ENCODE measurements at regions not wholly inside any gene's neighbourhood (a gene's known extent, or its start where the extent isn't known, plus 50 kb on each side); places are given as distances from the start of the nearest gene placed in this dataset.

DNA sequence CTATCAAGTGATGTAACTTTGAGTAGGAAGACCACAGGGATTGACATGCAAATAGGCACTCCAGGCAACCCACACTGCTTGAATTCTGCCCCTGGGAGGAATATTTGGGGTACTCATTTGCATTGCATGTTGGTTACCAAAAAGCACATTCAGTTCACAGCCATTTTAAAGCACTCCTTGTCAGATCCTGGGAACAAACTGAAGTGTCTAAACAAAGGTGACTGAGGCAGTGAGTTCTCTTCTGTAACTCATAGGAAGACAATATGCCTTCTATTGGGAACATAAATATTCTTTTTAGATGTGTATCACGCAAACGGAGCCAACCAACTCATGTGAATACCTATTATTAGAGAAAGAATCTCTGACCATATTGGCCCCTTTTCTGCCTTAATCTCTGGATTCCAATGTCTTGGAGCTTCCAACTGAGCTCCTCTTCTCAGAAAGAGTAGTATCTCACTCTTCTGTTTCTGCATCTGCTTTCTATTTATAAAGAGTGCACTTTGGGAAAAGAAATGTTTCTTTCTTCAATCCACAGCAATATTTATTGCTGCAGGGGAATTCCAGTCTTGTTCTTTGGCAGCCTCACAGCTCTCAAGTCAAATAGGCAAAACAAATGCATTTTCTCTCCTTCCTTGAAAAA, 125.7 kb upstream of the NBEA start:
- no peak overlapping the region for H3K4me2 ChIP-seq (ENCODE audit: insufficient read depth, low read length)
- no peaks in the 10 kb centered on the region for H3K36me3 ChIP-seq (ENCODE audit: insufficient read depth, low read length)
- H3K9me3 ChIP-seq (ENCODE audit: low read depth, low read length) = no peaks in the 10 kb centered on the region
- no peaks in the 10 kb centered on the region for H3K4me1 ChIP-seq (ENCODE audit: insufficient read depth, low read length)
- no peaks in the 10 kb centered on the region for H4K20me1 ChIP-seq (ENCODE audit: insufficient read depth, low read length)
- DNase-seq (ENCODE audit: insufficient read length, low spot score, missing footprints) = no peak
- no peaks in the 10 kb centered on the region for H3K27me3 ChIP-seq (ENCODE audit: insufficient read depth, low read length)
- H3K4me3 ChIP-seq (ENCODE audit: insufficient read depth, low read length) = no peak overlapping the region
- no peaks in the 10 kb centered on the region for H3K79me2 ChIP-seq (ENCODE audit: insufficient read depth, low read length)
- no peak overlapping the region for H2AFZ ChIP-seq (ENCODE audit: low read length)
- TF ChIP-seq, protein P1, sequence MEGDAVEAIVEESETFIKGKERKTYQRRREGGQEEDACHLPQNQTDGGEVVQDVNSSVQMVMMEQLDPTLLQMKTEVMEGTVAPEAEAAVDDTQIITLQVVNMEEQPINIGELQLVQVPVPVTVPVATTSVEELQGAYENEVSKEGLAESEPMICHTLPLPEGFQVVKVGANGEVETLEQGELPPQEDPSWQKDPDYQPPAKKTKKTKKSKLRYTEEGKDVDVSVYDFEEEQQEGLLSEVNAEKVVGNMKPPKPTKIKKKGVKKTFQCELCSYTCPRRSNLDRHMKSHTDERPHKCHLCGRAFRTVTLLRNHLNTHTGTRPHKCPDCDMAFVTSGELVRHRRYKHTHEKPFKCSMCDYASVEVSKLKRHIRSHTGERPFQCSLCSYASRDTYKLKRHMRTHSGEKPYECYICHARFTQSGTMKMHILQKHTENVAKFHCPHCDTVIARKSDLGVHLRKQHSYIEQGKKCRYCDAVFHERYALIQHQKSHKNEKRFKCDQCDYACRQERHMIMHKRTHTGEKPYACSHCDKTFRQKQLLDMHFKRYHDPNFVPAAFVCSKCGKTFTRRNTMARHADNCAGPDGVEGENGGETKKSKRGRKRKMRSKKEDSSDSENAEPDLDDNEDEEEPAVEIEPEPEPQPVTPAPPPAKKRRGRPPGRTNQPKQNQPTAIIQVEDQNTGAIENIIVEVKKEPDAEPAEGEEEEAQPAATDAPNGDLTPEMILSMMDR (IDR thresholded peaks at IDR 0.05; ENCODE audit: extremely low read depth, low read depth, low read length) = no peak
- no peak overlapping the region for H3K27ac ChIP-seq (ENCODE audit: low read depth, low read length)

DNA sequence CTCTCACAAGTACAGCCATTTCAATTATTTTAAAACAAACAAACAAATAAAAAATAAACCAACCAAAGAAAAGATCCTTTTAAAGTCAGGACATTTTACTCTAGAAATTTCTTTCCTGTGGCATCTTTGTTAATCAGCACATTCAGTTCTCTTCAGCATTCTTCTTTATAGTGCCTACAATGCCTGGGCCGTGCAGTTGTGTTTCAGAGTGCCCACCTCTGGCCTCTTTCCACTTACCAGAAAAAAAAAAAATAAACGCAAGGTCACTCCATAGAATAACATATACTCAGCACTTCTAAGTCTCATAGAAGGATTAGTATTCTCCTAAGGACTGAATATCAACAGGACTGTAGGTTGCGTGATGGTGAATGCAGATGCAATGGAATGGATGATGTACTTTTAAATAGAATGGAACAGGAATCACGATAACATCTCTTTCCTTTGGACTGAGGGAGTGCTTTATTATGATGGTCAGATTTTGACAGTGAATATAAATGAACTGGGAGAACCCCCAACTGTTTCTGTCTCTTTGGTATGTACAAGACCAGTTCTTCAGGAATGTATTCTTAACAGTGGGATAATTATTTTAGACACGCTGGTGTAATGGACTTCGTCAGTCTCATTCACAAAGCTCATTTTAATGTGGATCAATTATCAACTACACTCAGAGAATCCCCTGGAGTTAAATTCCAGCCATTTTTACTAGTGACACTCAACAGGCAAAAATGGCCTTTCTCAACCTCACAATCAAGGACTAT, 125.0 kb upstream of the NBEA start:
- Histone ChIP-seq H3K36me3 (ENCODE audit: insufficient read depth, low read length) (no peaks in the 10 kb centered on the region), H3K4me1 (ENCODE audit: insufficient read depth, low read length) (no peaks in the 10 kb centered on the region), H2AFZ (ENCODE audit: low read length) (no peak overlapping the region), H3K79me2 (ENCODE audit: insufficient read depth, low read length) (no peaks in the 10 kb centered on the region), H3K27me3 (ENCODE audit: insufficient read depth, low read length) (no peaks in the 10 kb centered on the region), H3K27ac (ENCODE audit: low read depth, low read length) (no peak overlapping the region), H4K20me1 (ENCODE audit: insufficient read depth, low read length) (no peaks in the 10 kb centered on the region), H3K4me3 (ENCODE audit: insufficient read depth, low read length) (no peak overlapping the region), H3K4me2 (ENCODE audit: insufficient read depth, low read length) (no peak overlapping the region), H3K9me3 (ENCODE audit: low read depth, low read length) (no peaks in the 10 kb centered on the region)
- no peak for DNase-seq (ENCODE audit: insufficient read length, low spot score, missing footprints)
- TF ChIP-seq, protein P1 (IDR thresholded peaks at IDR 0.05; ENCODE audit: extremely low read depth, low read depth, low read length) = no peak

DNA sequence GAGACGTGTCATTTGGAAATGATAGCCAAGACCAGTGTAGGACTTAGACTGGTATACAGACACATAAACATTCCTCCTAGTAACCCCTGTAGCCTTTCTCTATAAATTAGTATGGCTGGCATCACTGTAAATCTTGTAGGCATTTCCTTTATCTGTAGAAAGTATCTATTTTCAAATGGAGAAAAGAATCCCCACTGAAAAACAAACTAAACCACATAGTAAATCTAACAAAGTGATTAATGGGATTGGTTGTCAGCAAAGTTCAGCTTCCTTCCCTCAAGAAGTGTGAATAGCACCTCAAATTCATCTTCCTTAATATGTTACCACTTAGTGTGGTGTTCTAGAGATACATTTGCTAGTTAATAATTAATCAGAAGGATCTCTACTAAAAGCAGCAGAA, 119.4 kb upstream of the NBEA start:
- TF ChIP-seq, protein P1 (IDR thresholded peaks at IDR 0.05; ENCODE audit: extremely low read depth, low read depth, low read length) = no peak
- H3K27ac ChIP-seq (ENCODE audit: low read depth, low read length) = no peak overlapping the region
- no peaks in the 10 kb centered on the region for H3K9me3 ChIP-seq (ENCODE audit: low read depth, low read length)
- DNase-seq (ENCODE audit: insufficient read length, low spot score, missing footprints) = no peak
- no peak overlapping the region for H2AFZ ChIP-seq (ENCODE audit: low read length)
- no peak overlapping the region for H3K4me2 ChIP-seq (ENCODE audit: insufficient read depth, low read length)
- no peaks in the 10 kb centered on the region for H3K4me1 ChIP-seq (ENCODE audit: insufficient read depth, low read length)
- H3K36me3 ChIP-seq (ENCODE audit: insufficient read depth, low read length) = no peaks in the 10 kb centered on the region
- H3K27me3 ChIP-seq (ENCODE audit: insufficient read depth, low read length) = no peaks in the 10 kb centered on the region
- H4K20me1 ChIP-seq (ENCODE audit: insufficient read depth, low read length) = no peaks in the 10 kb centered on the region
- H3K4me3 ChIP-seq (ENCODE audit: insufficient read depth, low read length) = no peak overlapping the region
- no peaks in the 10 kb centered on the region for H3K79me2 ChIP-seq (ENCODE audit: insufficient read depth, low read length)

DNA sequence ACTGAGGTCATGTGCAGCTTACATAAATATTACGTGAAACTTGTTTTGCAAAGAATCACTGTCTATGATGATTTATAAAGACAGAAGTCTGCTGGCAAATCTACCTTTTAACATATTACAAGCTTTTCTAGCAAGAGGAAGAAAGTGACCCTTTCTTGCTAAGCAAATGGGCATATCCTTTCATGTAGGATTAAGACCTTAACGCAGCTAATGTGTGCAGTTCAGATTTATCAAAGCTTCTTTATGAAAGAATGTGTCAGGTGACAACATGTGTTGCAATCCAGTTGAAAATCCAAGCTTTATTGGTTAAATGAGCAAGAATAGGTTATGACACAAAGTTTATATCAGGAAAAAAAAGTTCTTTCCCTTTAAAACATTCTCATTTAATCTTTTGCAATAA, 115.6 kb upstream of the NBEA start:
- Histone ChIP-seq H3K4me2 (ENCODE audit: insufficient read depth, low read length) (no peak overlapping the region), H3K4me1 (ENCODE audit: insufficient read depth, low read length) (no peaks in the 10 kb centered on the region), H2AFZ (ENCODE audit: low read length) (no peak overlapping the region), H3K9me3 (ENCODE audit: low read depth, low read length) (no peaks in the 10 kb centered on the region), H3K27ac (ENCODE audit: low read depth, low read length) (no peak overlapping the region), H3K27me3 (ENCODE audit: insufficient read depth, low read length) (no peaks in the 10 kb centered on the region), H3K4me3 (ENCODE audit: insufficient read depth, low read length) (no peak overlapping the region), H3K79me2 (ENCODE audit: insufficient read depth, low read length) (no peaks in the 10 kb centered on the region), H3K36me3 (ENCODE audit: insufficient read depth, low read length) (no peaks in the 10 kb centered on the region), H4K20me1 (ENCODE audit: insufficient read depth, low read length) (no peaks in the 10 kb centered on the region)
- TF ChIP-seq, protein P1 (IDR thresholded peaks at IDR 0.05; ENCODE audit: extremely low read depth, low read depth, low read length) = no peak
- DNase-seq (ENCODE audit: insufficient read length, low spot score, missing footprints) = no peak
